Stimulated activated CD8-positive, alpha-beta memory T cell treated with anti-CD3 and anti-CD28 coated beads, Interleukin-15, amount 100 ng/mL, for 1 hour (primary cell): ENCODE measurements at regions not wholly inside any gene's neighbourhood (a gene's known extent, or its start where the extent isn't known, plus 50 kb on each side); places are given as distances from the start of the nearest gene placed in this dataset.
A peak's percentile ranks its signal among the peaks of the same experiment; 100 is the strongest.

Experiments
- DNase-seq: peaks from one replicate; pipeline ENCODE4 v3.0.0-alpha.2; 2020; ENCODE audit warnings: low read depth

DNA sequence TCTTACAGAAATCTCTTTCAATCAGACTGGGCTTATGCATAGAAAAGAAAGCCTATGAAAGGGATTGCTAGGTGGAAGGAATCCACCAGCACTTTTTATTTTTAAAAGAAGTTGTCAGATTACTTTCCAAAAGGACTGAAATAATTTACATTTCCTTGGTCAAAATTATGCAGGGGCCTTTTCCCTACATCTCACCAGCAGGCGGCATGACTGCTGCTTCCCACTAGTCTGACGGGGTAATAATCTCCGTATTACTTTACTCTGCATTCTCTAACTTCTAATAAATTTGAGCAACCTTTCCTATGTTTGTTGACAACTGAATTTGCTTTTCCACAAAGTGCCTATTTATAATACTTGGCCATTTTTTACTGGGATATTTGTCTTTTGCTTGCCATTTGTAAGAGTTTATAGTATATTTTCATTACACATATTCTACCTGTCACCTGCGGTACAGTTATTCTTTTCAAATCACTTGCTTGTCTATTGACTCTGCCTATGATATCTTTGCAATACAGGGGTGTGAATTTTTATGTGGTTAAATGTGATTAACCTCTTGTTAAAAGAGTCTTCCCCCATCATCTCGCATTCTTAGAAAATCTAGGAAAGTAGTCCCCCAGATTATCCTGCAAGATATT lies 51.9 kb upstream of the USP47 start:
- no peak for DNase-seq

DNA sequence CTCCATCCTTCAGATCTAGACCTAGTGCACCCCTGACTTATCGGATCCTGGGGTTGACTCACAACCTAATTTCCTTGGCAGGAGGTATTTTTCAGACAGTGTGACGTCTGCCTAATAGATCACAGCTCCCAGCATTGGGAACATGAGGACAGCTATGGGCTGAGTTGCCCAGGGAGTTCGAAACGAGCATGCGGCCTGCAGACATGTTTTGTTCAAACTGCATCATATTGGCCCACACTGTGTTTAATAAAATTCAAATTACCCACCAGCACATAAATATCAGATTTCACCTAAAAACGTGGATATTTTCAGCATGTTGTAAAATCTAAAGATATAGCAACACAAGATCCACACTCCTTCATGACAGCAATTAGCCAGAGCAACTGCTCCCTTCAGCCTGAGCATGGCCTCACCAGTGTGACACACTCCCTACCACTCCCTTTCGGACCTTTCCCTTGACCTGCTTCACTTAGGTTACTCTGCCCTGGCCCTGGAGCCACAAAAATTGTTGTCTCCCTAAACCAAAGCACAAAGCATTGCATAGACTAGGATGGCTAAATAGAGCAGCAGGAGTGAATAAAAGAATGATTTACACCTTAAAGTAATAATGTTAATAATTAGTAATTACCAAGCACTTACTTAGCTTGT lies 53.6 kb upstream of the USP47 start:
- DNase-seq = no peak

DNA sequence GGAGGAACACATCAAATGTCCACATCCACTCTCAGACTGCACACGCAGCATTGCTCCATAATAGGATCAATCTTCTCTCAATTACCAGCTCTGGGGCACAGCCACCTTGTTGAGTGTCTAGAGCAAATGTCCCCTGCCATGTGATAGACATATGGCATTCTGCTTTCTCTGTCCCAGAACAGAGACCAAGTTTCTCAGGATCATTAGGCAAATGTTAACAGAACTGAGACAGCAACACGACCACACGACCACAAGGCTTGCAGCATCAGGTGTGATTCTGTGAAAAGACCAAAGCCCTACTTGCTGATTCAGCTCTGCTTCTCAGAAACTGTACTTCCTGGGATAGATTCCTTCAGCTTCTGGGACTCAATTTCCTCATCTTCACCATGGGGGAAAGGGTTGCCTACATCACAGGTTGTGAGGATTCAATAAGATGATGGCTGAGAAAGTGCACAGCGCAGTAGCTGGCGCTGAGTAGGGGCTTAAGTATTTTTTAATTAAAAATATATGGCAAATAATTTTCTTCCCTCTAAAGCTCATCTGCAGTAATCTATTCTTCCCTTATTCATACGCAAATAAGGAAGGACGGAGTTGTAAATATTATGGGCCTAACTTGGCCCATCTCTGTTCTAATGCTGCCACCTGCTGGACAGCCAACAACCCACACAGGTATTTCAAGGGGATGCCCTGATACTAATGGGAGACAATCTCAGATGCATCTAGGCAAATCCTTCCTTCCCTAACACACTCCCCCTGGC lies 54.3 kb upstream of the USP47 start:
- peak; percentile 52 for DNase-seq

- no peak for DNase-seq
Observed at GRCh38 chr11:11786771-11787170, 55.0 kb upstream of the USP47 start.

- DNase-seq = no peak
Observed at GRCh38 chr11:11786234-11786633, 55.5 kb upstream of the USP47 start.

DNA sequence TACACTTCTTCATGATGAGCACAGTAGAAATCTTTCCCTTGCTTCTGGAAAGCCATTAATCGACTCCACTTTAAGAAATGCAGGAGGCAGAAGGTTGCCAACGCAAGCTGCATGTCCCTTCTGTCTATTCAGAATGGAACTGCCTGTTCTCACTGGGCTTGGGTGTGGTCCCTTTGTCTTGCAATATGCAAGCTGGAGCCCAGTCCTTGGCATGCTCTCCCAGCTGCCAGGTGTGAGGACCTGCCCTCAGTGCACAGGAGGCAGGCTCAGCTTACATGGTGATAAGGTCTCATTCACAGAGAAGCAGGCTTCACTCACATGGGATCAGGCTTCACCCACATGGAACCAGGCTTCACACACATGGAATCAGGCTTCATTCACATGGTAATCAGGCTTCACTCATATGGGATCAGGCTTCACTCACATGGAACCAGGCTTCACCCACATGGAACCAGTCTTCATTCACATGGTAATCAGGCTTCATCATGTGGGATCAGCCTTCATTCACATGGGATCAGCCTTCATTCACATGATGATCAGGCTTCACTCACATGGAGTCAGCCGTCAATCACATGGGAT lies 59.2 kb upstream of the USP47 start:
- no peak for DNase-seq

- DNase-seq = no peak
Observed at GRCh38 chr11:11780858-11781257, 60.9 kb upstream of the USP47 start.

DNA sequence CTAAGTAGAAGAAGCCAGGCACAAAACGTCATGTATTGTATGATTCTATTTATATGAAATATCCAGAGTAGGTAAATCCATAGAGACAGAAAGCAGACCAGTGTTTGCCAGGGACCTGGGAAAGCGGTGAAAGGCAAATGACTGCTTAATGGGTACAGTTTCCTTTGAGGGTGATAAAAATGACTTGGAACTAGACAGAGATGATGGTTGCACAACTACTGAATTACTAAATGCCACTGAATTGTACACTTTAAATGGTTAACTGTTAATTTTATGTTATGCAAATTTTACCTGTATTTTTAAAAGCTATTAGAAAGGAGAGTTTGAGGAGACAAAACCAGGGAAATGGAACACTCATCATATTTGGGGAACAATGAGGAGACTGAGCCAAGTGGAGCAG lies 61.8 kb upstream of the USP47 start:
- no peak for DNase-seq

GRCh38 chr11:11777897-11778296 lies 63.9 kb upstream of the USP47 start:
- no peak for DNase-seq

GRCh38 chr11:11776714-11777113 lies 65.1 kb upstream of the USP47 start:
- DNase-seq = no peak

DNA sequence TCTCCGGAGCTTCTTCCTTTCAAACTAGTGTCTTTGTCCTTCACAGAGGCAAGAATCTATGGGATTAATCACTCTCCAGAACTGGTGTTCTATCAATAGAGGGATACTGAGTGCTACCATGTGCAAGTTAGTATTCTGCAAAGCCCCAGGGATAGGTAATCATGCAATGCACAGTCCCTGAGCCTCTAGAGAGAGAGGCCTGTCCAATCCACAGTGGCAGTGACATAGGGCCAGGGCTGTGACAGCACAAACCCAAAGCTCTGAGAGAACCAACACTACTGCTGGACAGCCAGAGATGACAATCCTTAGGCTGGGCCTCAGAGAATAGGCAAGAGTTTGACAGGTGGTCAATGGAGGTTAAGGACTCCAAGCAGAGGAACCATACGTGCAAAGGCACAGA lies 66.8 kb upstream of the USP47 start:
- no peak for DNase-seq

DNA sequence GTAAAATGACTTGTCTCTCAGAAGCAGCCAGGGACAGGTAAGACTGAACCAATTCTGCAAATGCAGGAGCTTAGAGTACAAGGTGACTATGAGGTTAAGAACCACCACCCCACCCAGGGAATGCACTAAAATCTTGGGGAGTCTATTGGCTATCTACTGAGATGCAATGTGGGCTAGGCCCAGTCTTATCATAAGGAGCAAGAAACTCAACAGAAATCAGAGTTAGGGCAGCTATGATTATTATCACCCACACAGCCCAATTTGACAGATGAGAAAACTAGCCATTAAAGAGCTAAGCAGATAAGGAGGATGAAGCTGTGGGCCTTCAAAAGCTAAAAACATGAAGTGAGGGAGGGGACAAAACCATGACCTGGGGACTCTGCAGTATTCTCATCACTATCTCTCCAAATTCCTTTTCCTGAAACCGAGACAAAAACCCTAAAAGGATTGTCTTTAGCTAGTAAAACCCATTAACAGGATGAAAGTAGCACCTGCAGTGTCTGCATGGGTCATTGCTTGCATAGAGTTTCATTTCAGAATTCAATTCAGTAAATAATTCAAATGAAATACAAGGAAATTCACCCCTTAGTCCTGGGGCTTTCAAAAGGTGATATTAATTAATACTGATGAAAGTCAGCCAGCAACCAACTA lies 68.8 kb upstream of the USP47 start:
- no peak for DNase-seq

DNA sequence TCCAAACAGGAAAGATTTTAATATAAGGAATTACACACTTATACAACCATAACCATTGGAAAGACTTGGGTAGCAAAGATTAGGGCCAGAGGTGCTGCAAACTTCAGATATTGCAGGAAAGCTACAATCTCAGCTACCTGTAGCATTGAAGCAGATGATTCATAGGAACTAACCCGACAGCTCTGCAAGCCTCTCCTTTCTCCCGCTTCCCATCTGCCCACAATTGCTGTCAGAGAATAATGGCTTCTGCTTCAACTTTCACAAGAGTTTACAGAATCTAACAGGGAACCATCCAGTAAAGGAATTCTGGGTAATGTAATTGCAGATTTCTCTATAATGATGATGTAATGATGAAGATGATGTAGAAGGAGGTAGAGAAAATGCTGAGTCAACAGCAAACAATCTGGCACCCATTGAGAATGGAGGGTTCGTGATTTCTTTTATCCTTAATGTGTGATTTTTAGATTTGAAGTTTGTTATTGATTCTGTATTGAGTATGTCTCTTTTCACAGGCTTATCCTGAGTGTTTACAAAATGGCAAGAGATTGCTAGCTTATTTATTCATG lies 70.8 kb upstream of the USP47 start:
- no peak for DNase-seq

- no peak for DNase-seq
Observed at GRCh38 chr11:11770296-11770695, 71.5 kb upstream of the USP47 start.

GRCh38 chr11:11769782-11770181 lies 72.0 kb upstream of the USP47 start:
- no peak for DNase-seq

- DNase-seq = no peak
Observed at GRCh38 chr11:11769362-11769761, 72.4 kb upstream of the USP47 start.

DNA sequence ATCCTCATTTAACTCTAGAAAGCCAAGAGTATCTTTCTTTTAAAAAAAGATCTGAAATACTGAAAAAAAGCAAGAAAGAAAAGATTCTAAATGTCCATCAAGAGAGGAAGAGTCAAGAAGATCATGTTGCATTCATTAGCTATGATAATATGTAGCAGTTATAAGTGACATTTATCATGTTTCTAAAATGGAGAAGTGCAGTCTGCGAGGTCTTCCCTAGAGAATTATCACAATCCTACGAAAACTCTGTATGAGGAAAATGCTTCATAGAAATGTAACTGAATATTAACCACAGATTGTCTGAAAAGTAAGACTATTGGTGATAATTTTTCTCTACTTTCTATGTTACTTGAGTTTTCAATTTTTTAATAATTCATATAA lies 77.4 kb upstream of the USP47 start:
- DNase-seq = no peak

DNA sequence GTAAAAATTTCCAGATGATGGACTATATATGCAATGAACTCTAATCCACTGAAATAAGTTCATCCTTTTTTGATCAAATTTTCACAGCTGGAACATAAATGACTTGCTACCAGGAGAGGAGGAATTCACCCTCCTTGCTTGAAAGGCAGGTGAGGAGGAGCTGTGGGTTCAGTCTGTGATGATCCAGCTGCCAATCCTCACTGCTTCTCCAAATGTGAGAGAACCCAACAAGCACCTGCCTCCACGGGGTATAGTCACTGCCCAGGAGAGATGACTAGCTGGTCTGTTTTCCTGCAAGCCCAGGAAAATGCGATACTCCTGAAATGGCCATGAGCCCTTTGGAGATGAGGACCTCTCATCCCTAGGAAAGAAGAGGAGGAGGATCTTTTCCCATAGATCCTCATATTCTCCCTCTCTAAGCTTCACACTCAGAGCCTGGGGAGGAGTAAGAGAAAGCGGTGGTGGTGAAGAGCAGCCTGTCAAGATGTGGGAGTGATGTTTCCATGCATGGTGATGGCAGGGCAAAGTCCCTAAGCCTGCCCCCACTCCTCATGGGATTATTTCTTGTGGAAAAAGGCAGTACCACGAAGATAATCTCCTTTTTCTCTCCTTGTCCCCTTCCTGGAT lies 77.9 kb upstream of the USP47 start:
- DNase-seq = no peak

DNA sequence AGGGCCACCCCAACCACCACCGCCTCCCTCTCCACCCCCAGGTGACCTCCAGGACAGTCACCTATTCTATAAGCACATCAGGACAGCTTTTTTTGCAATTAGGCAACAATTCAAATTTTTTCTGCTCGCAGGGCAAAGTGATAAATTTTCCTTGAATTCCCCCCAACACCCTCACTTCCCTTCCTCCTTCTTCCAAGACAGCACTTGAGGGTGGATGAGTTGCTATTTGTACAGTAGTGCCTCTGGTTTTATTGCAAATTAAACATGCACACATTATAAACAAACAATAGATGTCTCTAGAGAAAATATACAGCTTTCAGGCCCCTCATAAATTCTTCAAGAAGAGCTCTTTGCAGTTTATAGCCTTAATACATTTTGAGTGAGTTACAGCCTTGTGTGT lies 80.9 kb upstream of the USP47 start:
- no peak for DNase-seq

GRCh38 chr11:11758603-11759196 lies 83.1 kb upstream of the USP47 start:
- DNase-seq = no peak

DNA sequence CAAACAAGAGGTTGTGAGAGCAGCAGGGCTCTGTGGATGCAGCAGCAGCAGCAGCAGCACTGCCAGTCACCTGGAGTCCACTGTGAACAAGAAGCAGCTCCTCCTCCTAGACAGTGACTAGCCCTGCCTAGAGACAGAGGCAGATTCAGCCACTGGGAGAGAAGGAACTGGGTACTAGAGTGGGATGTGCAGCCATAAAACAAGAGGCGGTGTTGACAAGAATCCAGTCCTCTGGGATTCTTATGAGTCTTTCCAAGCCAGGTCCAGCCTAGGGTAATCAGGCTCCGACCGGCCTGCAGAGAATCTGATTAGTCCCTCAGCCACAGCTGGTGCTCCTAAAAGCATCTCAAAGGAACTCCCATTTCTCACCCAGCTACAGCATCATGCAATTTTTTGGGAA lies 83.9 kb upstream of the USP47 start:
- DNase-seq = no peak
